ENCODE measurements at regions not wholly inside any gene's neighbourhood (a gene's known extent, or its start where the extent isn't known, plus 50 kb on each side); places are given as distances from the start of the nearest gene placed in this dataset.
A peak's percentile ranks its signal among the peaks of the same experiment; 100 is the strongest.
"Not testable (repeated sequence)": the region's sequence is repeated elsewhere in the genome, so short reads cannot be mapped to it uniquely, and the experiment has no call there.

DNA sequence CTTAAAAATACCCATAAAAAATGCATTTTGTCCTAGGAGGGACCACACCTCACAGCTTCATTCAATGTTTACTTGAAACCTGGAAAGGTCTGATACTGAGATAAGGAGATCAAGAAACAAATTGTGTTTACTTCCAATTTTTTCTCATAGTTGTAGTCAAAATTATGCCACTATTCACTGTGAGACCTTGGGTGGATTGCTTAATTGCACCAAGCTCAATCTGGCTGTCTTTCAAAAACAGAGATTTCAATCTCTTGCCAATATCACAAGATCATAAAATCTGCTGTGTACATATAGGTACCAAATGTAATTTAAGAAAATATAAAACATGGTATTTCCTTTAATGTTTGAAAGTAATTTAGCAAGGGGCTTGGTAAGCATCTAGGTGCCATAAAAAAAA is 186.4 kb upstream of the THBS1 start:
- DNase-seq (ENCODE audit: low read depth), result no peak

DNA sequence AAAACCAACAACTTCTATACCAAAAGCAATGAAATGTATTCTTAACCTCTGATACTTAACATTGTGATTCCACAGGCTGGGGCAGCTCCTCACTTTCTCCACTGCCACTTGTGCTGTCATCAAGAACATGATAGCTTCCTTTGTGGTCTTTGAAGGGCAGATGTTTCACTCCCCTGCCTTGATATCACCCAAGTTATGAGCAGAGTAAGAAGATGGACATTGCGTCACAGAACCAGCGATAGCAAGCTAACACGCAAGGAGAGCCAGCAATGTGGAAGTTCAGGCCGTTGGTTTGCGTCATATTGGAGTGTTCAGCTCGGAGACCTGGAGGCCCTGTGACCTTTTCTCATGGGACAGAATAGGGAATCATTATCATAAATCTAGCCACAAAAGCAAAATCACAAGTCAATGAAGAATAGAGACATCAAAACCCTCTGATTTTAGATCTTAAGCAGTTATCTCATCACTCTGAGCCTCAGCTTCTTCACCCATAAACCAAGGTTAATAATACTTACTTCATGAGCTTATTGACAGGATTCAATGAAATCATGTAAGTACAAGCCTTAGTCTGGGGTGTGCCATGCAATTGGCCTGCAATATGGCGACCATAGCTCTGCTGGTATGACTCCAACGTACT is 183.8 kb upstream of the THBS1 start:
- no peak for DNase-seq (ENCODE audit: low read depth)

DNA sequence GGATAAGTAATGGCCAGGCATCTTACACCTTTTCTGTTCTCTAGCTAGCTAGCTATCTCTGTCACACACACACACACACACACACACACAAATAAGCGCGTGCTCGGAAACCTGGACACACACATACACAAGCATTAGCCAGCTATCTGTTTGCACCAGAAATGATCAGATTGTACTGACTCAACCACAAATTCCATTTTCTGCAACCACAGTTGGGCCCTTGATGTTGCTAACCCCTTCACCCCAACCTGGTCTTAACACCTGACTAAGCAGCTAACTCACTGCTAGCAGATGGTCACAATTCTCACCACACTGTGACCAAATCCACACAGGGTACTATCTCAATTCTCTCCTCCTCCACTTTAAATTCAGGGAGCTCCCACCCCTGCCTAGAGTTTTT is 183.0 kb upstream of the THBS1 start:
- DNase-seq (ENCODE audit: low read depth), result no peak

DNA sequence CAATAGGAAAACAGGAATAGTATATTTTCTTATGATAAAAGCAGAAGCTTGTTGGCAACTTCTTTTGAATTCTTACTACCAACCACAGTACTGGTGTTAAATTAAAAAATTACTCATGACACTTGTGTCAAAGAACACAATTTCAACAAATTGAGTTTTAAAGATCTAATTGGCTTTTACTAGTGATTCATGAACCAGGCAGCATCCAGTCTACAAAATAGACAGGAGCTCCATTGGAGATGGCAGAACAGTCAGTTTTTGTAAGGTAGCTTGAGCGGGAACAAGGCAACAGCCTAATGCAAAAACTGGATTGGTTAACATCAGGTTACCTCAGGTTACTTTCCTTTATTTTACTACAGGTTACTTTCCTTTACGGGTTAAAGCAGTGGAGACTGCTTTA is 181.3 kb upstream of the THBS1 start:
- no peak for DNase-seq (ENCODE audit: low read depth)

DNA sequence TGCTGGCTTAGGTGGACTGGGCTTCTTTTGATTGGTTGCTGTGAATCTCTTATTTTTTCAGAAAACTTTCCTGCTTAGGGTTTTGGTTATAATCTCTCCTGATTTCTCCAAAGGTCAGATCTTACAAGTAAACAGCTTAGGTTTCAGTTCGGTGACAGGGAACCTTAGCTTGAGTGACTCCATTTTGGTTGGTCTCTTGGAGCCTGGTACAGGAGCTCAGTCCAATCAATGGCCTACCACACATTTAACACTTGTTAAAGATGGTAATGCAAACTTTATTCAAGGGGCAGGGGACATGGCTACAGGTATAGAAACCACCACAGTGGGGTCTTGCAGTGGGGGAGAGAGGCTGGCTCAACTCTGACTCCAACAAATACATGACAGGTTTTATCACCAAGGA is 180.9 kb upstream of the THBS1 start:
- no peak for DNase-seq (ENCODE audit: low read depth)

DNA sequence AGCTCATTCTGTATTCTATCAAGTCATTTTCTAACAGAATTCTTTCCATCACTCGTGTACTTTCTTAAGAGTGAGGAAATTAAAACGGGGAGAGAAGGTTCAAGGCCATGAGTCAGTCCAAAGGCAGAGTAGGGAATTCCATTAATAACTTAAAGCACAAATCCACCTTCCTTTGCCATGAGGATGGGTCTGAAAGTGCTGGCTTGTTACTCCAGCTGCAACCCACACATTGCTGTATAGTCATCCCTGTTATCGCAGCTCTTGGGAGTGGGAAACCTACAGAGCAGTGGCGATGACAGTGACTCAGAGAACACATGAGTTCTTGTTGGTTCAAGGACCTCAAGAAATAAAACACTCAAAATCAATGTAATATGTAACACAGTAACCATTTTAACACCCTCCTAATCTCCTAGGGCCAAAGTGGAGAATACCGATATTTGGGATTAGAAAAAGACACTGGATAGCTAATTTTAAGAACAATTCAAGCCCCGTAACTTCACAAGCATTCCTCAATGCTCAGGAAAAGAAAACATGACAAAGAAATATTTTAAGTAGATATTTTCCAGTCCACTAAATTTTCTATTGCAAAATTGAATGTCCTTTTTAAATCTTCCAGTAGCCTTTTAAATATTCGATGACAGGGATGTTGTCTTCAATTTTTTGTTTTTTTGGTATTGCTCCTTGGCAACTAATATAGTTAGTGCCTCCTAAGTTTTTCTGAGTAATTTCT is 179.9 kb upstream of the THBS1 start:
- DNase-seq (ENCODE audit: low read depth), result no peak

DNA sequence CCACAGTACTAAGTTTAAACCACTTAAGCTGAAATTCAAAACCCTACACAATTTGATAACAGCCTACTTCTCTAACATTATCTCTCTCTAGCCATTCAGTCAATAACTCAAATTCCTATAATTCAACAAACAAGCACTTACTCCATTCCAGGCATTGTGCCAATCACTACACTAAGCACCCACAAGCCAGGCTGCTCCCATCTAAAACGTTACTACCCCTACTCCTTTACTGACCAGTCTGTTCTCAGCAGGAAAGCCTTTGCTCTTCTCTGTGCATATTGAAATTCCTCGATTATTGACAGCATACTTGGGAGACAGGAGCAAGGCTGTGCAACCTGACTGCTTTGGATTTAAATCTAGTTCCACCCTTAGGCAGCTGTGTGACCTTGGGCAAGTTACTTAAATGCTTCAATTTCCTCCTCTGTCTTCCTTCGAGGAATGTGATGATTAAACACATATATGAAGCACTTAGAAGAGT is 177.2 kb upstream of the THBS1 start:
- DNase-seq (ENCODE audit: low read depth), result peak; percentile 58

DNA sequence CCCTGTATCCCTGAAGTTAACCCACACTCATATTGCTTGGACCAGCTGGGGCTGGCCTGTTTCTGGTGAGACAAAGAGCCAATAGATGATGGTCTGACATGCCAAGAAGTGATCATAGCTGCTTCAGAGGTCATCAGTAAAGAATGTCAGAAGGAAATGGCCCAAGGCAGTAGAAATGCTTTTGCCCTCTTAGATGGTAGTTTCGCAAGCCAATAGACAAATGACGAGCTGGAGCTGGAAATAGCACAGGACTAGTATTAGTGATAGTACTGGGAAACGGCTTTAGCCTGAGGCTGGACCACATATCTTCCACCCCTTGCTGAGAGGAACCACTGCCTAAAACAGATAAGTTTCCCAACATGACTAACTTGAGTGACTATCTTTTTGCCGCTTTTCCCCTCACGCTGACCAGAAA is 176.1 kb upstream of the THBS1 start:
- DNase-seq (ENCODE audit: low read depth), result peak; percentile 99

DNA sequence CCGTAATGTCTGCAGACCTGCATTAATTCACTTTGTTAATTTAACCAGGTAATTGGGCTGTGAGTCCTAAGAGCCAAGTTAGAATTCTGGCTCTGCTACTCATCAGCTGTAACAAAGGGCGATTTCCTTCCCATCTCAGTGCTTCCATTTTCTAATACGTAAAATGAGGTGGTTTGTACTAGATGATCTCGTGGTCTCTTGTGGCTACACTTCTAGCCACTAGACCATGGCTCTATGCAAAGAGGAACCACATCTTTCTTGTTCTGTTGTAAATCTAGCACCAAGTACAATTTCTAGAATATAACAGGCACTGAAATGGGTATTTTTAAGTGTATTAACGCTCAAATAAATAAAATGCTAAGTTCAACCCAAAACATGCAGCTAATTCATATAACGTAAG is 174.4 kb upstream of the THBS1 start:
- DNase-seq (ENCODE audit: low read depth), result no peak

DNA sequence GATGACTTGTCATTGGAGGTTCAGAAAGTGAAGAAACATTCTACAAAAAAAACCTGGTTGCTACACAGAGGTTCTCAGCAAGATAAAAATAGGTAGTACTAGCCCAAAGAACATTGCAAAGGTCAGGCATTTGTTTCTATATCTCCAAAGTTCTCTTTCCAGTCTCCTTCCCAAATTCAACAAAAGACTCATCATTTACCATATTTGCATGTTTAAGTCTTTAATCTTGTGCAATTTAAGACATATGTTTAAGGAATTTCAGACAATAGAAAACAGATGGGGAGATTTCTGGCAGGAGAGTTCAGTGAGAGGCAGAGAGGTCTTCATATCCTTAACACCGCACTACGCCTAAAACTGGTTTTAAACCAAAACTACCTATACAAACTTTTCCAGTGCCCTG is 173.8 kb upstream of the THBS1 start:
- DNase-seq (ENCODE audit: low read depth), result peak; percentile 95

DNA sequence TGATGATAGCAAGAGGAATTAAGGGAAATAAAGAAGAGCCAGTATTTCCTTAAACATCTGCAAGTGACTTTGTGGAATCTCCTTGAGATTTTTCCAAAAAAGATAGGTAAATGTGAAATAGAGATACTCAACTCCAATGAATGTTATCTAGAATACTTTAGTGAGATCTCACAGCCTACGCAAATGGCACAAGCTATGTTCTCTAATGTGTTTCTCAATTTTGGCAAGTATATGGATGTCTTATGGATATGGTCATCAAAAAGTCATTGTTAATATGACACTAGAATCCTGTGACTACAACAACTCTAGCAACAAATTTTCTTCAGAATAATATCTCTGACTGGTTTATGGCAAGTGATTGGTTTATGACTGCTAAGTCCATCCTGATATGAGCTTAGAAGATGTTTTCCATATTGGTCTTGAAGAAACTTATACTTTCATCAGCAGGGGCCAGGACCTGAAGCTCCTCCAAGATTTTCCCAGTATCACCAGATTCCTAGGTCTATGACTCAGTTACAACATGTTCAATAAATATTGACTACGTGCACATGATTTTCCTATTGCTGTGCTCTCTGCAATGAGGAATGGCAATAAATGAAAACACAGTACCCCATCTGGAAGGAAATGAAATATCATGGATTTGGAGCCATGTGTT is 170.9 kb upstream of the THBS1 start:
- no peak for DNase-seq (ENCODE audit: low read depth)

DNA sequence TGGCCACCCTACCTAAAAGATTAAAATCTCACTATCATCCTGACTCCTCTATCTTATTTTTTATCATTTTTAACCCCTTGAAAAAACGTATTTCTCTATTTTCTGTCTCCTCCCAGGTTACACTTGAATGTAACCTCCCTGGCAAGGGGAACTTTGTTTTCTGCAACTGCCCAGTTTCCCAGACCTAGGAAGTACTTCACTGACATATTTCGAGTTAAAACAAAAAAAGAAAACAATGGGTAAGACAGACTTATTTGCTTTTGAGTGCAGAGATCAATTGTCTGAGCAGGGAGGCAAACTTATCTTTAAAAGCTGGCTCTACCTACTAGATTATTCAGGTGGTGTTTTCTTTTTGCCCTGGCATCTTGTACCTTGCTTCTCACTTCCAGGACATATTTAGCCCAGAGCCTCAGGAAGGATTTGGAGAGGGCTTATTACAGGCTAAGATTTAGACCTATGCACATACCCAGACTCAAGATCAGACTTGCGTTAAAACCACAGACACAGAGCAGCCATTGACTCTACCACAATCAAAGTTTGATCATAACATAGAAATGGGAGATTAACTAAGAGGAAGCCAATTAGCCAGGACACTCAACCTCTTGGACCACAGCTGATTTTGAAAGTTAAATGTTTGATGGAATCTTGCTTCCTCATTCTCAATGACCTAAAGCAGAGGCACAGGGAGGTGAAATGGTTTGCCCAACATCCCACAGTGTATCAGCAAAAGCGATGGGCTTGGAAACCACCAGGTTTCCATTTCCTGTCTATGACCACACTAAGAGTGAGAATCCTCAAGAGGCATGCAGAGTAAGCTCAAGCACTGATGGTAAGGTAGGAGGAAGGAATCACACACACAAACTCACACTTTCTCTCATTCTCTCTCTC is 169.5 kb upstream of the THBS1 start:
- no peak for DNase-seq (ENCODE audit: low read depth)

DNA sequence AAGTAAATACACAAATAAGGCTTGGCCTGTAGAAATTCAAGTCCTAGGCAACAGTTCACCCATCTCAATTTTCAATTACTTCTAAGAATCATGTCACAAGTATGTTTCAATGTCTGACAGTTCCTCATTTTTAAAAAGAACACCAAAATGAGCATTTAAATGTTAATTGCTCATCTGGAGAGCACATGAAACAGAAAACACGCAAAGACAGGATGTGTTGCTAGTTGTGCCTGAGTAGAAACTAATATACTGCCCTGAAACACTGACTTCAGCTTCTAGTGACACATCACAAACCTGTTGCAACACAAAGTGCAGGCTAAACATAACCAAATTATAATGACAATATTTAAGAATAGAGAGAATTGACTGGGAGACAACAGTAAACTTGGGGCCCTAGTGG is 167.3 kb upstream of the THBS1 start:
- peak; percentile 83 for DNase-seq (ENCODE audit: low read depth)

DNA sequence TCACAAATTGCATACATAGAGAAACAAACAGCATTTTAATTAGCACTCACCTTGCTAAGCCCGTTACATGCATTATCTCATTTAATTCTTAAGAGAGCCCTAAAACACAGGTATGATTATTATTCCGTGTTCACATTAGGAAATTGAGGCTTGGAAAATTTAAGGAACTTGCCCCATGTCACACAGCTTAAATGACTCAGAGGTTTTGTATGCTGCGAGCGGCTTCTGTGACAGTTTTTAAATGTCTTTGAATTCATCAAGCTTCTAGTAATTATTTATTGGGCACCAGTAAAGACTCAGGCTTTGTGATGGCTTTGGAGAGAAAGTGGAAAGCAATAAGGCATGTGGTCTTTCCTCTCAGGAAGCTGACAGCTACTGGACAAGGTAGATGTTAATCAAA is 166.7 kb upstream of the THBS1 start:
- no peak for DNase-seq (ENCODE audit: low read depth)

DNA sequence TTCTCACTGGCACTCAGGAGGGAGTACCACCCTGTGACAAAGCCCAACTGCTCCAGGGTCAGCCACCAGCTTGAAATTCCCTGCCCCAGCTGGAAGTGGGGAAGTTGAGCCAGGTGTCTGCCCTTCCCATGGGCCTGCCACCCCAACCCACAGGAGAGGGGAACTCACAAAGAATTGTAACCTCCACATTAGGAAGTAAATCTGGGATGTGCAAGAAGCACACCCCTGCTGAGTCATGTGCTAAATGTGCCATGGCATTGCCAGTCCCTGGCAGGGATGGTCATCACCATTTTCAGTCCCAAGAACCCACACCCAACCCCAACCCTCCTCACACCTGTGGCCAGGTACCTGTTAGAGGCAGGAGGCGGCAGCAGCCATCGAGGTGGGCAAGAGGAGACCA is 165.2 kb upstream of the THBS1 start:
- no peak for DNase-seq (ENCODE audit: low read depth)

DNA sequence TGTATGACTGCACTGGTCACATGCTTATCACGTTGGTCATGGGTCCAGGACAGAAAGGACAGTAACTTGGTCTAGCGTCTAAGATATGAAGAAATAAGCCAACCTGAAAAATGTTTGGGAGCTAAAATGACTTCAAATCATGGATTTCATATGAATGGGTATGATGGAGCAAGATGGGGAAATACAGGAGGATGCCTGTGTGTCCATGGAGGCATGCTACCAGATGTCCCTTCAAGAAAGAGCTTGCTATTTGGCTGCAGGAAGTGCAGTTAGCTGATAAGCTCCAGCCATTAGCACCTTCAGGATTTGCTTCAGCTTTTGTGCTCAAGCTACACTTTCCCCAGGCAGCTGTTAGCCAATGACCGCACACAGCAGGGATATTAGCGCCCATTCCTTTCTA is 164.6 kb upstream of the THBS1 start:
- DNase-seq (ENCODE audit: low read depth), result no peak

DNA sequence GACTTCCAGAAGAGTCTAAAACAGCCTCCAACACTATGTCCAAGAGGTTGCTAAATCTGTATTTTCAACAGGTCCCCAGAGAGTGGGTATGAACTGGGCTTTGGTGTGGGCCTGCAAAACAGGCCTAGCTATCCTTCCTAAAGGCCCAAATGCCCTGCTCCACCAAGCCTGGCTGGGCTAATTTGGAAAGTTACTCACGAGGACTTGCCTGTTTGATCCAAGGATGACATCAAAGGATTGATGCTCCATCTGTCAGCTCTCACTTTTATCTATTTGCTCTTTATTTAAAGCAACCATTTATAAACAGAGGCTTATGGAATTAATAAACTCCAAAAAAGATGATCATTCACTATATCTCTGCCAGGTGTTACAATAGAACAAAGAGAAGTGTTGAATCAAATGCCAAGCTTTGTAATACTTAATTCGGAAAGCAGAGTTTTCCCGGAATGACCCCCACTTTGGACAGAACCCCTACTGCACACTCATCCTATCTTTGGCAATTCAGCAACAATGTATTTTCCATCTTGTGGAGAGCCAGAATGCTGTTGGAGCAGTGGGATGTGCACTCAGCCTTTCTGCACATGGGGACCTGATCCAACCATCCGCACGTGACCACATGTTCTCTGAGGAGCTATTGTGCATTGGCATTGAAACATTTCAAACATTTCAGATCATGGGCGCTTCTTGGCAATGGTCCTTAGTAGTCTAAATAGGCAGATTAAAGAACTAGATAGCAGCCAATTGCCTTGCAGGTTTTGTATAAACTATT is 163.3 kb upstream of the THBS1 start:
- DNase-seq (ENCODE audit: low read depth), result peak; percentile 32

DNA sequence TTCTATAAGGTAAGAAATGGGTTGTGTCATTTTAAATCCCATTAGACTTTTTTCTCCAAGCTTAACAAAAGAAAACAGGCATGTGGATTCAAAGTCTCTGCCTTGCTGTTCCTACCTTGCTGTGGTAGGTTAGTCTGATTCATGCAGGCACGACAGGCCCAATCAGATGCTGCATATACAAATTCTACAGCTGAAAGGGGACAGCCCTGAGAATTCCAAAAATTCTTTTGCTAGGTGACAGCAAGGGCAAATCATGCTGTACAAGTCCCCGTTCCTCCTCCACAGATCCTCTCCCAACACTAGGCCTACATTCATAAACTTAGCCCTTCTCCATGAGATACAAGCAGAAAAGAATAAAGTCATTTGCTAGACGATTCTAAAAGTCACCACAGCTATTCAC is 161.2 kb upstream of the THBS1 start:
- no peak for DNase-seq (ENCODE audit: low read depth)

DNA sequence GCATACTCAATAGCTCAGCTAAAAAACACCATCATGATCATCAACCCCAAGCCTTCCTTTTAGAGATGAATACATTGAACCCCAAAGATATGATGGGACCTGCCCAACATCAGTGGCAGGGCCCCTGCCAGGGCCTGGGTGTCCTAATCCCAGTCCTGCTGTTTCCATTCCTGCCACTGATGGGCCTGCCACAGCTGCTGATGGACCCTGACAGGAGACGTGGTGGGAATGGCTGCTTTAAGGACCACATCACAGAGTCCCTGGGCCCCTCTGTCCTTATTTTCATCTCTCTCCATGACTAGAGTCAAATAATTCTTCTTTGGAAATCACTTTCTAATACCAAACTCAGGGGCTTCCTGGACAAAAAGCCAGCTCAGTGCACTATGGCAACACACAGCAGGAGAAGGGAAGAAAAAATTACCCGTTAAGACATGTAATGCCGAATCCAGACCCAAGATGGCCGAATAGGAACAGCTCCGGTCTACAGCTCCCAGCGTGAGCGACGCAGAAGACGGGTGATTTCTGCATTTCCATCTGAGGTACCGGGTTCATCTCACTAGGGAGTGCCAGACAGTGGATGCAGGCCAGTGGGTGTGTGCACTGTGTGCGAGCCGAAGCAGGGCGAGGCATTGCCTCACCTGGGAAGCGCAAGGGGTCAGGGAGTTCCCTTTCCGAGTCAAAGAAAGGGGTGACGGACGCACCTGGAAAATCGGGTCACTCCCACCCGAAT is 160.6 kb upstream of the THBS1 start:
- DNase-seq (ENCODE audit: low read depth), result not testable (repeated sequence)

DNA sequence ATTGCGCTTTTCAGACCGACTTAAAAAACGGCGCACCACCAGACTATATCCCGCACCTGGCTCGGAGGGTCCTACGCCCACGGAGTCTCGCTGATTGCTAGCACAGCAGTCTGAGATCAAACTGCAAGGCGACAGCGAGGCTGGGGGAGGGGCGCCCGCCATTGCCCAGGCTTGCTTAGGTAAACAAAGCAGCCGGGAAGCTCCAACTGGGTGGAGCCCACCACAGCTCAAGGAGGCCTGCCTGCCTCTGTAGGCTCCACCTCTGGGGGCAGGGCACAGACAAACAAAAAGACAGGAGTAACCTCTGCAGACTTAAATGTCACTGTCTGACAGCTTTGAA is 160.1 kb upstream of the THBS1 start:
- not testable (repeated sequence) for DNase-seq (ENCODE audit: low read depth)

All from fibroblast of gingiva (primary cell).